DMS 273 (cell line): ENCODE measurements at regions not wholly inside any gene's neighbourhood (a gene's known extent, or its start where the extent isn't known, plus 50 kb on each side); places are given as distances from the start of the nearest gene placed in this dataset.
"Not testable (repeated sequence)": the region's sequence is repeated elsewhere in the genome, so short reads cannot be mapped to it uniquely, and the experiment has no call there.

Source experiments
- DNase-seq: peaks from one replicate; lab custom pipeline; 2025; ENCODE audit not compliant: unreplicated experiment; lab: John Stamatoyannopoulos, UW

DNA sequence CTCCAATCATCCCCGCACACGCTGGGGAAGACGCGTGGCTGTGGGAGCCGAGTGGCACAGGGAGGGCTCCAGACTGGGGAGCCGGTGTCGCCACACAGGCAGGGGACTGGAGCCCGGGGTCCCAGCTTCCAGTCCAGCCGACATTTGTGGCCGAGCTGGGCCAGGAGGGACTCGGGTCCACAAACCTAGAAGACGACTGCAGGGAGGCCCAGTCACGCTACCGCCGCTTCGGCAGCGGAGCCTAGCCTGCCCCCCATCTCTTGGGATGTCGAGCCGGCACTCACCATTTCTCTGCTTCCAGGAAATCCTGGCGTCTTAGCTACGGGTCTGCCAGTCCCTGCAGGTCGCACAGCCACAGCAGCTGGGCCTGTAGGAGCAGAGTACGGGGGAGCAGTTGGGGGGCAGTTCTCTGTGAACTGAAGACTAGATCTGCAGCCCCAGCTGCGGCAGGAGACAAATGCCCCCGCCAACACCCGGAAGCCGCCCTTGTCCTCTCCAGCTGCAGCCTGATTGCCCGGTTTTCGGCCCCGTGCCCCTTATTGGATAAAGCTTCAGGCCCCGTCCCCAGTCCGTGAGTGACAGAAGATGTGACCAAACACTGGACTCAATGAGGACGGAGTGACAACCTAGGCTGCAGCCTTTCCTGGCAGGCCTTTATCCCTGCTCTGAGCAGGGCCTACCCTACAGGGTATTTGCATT lies 270.7 kb downstream of the ZNF33B start:
- DNase-seq = peak; percentile 96

DNA sequence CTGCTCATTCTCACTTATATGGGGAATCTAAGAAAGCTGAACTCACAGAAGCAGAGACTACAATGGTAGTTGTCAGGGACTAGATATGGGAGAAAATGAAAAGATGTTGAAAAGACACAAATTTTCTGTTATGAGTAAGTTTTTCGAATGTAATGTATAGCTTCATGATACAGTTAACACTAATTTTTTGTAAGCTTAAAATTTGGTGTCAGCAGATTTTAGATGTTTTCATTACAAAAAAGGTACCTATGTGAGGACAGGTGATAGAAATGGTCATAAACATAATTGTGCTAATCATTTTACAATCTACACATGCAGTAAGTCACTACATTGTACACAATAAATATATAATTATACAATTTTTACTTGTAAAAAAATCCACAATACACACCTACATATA lies 286.6 kb downstream of the ZNF33B start:
- no peak for DNase-seq

DNA sequence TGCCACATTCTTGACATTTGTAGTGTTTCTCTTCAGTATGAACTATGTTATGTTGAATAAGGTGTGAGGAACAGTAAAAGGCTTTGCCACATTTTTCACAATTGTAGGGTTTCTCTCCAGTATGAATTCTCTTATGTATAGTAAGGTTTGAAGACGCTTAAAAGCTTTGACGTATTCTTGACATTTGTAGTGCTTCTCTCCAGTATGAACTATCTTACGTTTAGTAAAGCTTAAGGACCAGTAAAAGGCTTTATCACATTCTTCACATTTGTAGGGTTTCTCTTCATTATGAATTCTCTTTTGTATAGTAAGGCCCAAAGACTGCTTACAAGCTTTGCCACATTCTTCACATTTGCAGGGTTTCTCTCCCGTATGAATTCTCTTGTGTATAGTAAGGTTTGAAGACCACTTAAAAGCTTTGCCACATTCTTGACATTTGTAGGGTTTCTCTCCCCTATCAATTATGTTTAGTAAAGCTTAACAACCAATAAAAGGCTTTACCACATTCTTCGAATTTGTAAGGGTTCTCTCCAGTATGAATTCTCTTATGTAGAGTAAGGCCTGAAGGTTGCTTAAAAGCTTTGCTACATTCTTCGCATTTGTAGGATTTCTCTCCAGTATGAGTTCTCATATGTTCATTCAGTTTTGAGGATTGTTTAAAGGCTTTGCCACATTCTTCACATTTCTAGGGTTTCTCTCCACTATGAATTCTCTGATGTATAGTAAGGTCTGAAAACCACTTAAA lies 301.6 kb downstream of the ZNF33B start:
- not testable (repeated sequence) for DNase-seq

DNA sequence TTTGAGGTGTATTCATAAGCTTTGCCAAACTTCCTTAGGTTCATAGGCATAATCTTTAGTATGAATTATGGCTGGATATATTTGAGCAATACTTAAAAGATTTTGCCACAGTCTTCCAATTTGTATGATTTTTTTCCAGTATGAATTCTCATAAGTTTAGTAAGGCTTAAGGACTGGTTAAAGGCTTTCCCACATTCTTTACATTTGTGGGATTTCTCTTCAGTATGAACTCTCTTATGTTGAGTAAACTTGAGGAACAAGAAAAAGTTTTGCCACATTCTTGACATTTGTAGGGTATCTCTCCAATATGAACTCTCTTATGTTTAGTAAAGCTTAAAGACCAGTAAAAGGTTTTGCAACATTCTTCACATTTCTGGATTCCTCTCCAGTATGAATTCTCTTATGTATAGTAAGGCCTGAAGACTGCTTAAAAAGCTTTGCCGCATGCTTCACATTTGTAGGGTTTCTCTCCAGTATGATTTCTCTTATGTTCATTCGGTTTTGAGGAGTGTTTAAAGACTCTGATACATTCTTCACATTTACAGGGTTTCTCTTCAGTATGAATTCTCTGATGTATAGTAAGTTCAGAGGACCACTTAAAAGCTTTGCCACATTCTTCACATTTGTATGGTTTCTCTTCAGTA lies 302.6 kb downstream of the ZNF33B start:
- not testable (repeated sequence) for DNase-seq

DNA sequence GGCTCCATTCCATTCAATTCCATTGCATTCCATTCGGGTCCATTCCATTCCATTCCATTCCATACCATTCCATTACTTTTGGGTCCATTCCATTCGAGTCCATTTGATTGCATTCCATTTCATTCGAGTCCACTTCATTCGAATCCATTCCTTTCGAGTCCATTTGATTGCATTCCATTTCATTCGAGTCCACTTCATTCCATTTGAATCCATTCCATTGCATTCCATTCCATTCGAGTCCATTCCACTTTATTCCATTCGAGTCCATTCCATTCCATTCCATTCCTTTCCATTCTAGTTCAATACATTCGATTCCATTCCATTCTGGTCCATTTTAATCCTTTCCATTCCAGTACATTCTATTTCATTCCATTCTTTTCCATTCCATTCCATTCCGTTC lies 334.0 kb downstream of the ZNF33B start:
- no peak for DNase-seq

DNA sequence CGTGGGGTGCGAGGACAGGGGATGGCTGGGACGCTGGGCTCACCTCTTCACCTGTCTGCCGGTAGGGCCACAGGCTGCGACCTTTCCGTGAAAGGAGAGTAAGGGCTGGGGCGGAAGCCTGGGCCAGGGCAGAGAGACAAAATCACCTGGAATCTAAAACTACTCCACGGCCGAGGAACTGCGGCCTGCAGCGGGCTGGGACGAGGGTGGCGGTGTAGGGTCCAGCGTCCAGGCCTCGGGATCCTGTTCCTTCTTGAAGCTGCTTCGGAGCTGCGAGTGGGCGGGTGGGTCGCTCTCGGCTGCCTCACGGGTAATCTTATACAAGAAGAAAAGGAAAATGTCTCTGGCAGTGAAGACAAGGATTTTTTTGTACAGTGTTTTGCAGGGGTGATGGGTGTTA lies 356.5 kb downstream of the ZNF33B start:
- not testable (repeated sequence) for DNase-seq

DNA sequence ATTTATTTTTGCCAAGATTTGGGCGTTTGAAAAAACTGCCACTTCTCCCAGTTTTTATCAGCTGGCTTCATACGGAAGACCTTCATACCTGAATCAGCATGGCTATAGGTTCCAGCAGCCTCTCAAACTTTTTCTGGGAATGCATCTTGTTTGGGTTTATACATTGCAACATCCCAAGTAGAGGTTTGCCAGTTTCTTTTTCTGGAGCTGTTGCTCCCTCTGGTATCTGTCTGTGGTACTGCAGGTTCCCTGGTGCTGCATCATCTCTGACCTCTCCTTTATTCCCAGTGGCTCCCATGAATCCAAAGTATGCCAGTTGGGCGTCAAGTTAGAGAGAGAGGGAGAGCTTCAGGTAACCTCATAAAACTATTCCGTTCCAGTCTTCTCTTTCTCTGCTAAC lies 368.6 kb downstream of the ZNF33B start:
- not testable (repeated sequence) for DNase-seq

DNA sequence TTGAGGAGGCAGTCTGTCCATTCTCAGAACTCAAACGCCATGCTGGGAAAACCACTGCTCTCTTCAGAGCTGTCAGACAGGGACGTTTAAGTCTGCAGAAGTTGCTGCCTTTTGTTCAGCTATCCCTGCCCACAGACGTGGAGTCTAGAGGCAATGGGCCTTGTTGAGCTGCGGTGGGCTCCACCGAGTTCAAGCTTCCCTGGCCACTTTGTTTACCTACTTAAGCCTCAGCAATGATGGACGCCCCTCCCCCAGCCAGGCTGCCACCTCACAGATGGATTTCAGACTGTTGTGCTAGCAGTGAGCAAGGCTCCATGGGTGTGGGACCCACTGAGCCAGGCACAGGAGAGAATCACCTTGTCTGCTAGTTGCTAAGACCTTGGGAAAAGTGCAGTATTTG lies 375.1 kb downstream of the ZNF33B start:
- DNase-seq = not testable (repeated sequence)

DNA sequence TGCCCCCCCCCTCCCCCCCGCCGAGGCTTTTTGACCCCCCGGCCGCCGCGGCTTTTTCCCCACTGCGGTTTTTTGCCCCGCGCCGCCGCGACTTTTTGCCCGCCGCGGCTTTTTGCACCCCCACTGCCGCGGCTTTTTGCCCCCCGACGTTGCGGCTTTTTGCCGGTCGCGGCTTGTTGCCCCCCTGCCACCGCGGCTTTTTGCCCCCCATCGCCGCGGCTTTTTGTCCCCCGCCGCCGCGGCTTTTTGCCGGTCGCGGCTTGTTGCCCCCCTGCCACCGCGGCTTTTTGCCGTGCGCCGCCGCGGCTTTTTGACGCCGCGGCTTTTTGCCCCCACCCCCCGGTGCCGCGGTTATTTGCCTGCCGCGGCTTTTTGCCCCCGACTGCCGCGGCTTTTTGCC lies 395.4 kb downstream of the ZNF33B start:
- DNase-seq = not testable (repeated sequence)

DNA sequence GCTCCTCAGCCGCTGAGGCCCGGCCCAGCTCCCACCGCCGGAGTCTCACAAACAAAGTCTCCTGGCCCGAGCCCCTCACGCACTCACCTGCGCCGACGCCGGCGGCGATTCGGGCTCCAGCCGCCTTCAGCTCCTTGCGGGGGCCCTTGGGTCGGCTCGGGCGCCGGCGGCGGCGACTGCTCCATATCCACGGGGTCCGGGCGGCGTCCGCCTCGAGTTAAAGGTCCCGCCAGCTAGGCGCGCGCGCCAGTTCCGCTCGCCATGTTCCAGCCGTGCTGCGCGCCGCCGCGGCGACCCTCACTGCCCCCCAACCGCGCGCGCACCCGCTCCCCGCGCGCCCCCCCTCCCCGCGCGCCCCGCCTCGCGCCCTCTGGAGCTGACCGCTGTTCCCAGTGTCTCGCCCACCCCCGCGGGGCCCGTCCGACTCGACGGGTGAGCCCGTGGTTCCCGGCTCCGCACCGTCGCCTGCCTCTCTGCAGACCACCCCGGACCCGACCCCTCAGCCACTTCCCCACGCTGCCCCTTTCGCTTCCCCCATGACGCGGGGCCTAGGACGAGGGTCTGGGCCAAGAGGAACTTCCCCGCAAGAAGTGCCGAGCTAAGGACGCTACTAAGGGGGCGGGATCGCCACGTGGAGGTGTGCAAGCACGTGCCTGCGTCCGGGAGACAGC lies 396.1 kb downstream of the ZNF33B start:
- no peak for DNase-seq

DNA sequence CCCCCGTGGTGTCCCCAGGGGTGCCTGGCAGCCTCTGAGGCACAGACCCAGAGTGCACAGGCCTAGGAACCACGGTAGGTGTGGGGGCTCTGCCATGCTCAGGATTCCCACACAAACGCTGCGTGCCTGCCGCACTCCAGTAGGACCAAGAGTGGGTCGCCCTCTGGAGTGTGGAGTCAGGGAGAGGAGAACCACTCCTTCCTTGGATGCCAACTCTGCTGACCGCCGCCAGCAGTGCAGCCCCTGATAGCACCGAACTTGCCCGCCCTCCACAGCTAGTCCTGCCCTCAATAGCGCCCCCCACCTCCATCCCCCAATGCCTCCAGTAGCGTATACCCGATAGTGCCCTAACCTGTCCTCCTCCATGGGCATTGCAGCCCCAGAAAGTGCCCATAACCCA lies 402.0 kb downstream of the ZNF33B start:
- DNase-seq = not testable (repeated sequence)

DNA sequence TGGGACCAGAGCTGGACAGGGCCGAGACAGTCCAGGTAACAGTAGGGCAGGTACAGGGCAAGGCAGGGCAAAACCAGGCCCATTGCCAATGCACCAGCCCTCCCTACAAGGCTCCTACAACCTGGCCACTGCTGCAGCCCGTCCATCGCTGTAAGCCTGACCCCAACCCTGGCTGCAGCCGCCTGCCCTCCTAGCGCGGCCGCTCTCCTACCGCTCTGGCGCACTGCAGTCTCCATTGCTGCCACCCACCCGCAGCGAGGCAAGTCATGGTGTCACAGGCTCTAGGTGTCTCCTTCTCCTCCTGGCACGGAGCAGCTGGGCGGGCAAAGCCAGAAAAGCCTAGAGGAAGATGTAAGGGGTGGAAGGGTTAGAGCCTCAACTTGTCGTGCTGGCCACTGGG lies 402.6 kb downstream of the ZNF33B start:
- not testable (repeated sequence) for DNase-seq

DNA sequence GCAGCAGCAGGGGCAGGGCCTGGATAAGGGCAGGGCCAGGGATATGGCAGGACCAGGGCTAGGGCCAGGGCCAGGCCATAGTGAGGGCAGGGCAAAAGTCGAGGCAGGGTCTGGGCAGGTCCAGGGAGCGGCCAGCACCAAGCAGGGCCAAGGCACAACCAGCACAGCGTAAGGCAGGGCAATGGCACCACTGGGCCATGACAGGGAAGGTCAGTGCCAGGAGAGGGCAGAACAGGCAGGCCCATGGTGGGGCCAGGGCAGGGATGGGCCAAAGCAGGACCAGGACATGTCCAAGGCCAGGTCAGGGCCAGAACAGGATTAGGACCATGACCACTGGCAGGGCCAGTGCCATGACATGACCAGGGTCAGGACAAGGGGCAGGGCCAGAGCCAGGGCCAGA lies 403.1 kb downstream of the ZNF33B start:
- not testable (repeated sequence) for DNase-seq

DNA sequence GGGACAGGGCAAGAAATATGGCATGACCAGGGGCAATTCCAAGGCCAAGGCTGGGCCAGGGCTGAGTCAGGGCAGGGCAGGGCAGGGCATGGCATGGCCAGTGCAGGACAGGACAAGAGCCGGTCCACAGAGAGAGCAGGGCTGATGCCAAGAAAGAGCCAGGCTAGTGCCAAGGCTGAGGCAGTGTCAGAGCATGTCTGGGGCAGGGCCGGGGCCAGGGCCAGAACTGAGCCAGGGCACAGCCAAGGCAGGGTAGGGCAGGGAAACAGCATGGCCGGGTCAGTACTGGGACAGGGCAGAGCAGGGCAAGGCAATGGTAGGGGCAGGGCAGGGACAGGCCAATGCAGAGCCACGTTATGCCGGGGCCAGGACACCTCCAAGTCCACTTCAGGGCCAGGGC lies 403.9 kb downstream of the ZNF33B start:
- DNase-seq = not testable (repeated sequence)

DNA sequence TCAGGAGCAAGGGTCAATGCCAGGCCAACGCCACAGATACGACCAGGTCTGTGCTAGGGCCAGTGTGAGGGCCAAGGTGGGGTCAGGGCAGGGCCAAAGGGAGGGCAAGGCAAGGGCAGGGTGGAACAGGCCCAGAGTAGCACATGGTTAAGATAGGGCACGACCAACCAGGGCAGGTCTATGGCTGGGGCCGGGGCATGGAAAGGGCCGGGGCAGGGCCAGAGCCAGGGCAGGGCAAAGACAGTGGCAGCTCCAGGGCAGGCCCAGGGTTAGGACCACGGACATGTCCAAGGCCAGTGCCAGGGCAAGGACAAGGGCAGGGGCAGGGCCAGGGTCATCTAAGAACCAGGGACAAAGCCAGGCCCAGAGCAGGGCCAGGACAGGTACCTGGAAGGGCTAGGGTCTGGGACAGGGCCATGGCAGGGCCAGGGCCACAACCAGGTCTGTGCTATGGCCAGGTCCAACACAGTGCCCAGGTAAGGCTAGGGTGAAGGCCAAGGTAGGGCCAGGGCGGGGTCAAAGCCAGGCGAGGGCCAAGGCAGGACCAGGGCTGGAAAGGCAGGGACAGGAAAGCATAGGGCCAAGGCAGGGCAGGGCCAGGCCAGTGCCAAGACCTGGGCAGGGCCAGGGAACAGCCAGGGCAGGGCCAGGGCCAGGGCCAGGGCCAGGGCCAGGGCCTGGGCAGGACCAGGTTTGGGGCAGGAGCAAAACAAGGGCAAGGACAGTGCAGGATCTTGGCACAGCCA lies 404.7 kb downstream of the ZNF33B start:
- DNase-seq = not testable (repeated sequence)

DNA sequence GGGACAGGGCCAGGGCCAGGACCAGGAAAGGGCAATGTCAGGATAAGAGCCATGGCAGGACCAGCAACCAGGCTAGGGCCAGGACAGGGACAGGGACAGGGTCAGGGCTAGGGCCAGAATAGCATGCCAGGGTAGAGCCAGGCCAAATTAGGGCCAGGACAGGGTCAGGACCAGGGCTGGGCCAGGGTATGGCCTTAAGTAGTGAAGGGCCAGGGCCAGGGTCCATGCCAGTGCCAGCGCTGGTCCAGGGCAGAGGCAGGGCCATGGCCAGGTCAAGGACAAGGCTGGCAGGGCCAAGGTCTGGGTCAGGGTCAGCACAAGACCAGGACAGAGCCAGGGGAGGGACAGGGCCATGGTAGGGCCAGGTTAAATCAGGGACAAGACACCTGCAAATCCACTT lies 405.4 kb downstream of the ZNF33B start:
- not testable (repeated sequence) for DNase-seq

DNA sequence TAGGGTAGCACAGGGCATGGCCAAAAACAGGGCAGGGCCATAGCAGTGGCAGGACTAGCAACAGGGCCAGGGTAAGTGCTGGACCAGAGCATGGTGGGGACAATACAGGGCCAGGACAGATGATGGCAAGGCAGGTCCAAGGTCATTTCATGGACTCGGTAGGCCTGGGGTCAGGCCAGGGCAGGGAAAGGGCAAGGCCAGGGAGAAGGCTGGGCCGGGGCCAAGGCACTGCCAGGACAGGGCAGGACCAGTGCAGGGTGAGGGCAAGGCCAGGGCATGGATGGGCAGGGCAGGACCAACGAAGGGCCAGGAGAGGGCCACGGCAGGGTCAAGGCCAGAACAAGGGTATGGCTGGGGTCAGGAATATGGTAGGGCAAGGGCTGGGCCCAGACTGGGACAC lies 407.6 kb downstream of the ZNF33B start:
- DNase-seq = not testable (repeated sequence)

DNA sequence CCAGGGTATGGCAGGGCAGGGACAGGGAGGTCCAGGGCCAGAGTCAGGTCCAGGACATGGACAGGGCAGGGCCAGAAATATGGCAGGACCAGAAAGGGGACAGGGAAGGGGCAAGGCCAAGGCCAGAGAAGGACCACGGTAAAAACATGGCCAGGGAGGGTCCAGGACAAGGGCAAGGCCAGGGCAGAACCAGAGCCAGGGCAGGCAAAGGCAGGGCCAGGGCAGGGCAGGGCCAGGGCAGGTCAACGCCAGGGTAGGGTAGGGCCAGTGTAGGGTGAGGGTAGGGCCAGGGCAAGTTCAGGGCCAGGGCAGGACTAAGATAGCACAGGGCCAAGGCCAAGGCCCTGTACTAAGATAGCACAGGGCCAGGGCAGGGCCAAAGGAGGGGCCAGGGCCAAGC lies 408.3 kb downstream of the ZNF33B start:
- not testable (repeated sequence) for DNase-seq

DNA sequence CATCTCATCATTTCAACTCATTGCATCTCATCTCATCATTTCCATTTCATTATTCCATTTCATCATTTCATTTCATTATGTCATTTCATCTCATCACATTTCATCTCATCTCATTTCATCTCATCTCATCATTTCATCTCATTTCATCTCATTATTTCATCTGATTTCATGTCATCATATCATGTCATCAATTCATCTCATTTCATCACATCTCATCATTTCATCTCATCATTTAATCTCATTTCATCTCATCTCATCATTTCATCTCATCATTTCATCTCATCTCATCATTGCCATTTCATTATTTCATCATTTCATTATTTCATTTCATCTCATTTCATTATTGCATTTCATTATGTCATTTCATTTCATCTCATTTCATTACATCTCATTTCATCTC lies 410.5 kb downstream of the ZNF33B start:
- not testable (repeated sequence) for DNase-seq

DNA sequence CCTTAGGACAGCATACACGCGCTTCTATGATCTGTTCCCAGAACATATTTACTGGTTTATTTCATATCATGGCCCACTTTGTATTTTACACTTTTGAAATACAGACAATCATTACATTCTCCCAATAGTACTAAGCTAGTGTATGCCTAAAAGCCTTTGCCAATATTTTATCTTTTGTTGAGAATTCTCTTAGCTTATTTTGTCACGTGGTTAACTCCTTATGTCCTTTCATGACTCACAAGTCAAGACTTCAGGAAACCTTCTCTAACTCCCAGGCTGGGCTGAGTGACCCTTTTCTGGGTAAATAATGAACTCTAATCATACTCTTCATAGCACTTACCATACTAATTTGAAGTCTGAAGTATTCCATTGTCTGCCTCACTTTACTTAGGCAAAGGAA lies 444.8 kb downstream of the ZNF33B start:
- not testable (repeated sequence) for DNase-seq

DNA sequence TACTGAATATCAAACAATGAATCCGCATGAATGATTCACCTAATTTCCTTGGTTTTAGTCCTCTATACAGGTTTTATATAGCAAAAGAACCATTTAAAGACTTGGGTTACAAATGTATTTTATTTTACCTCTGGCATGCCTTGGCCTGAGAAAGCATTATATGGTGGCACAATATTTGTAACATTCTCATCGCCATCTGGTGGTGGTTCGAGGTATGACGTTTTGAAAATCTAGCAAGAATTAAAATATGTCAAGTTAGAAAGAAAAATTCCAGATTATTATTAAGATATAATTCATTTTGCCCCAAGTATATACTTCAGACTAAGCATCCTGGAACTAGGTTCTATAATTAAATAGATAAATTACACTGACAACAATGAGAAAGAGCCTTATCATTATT lies 445.9 kb downstream of the ZNF33B start:
- DNase-seq = peak; percentile 8
